ENCODE measurements at regions not wholly inside any gene's neighbourhood (a gene's known extent, or its start where the extent isn't known, plus 50 kb on each side); places are given as distances from the start of the nearest gene placed in this dataset.

GRCh38 chr3:59654480-59655417, 604.9 kb upstream of the CFAP20DC start:
- in situ Hi-C loops (cut with MboI; ENCODE audit: low pct_unique_long_range_greater_than_20kb, low sequenced_read_pairs): no loop called here
- DNase-seq: no peak

- no peak for DNase-seq
- in situ Hi-C loops (cut with MboI; ENCODE audit: low pct_unique_long_range_greater_than_20kb, low sequenced_read_pairs): no loop called here
These were observed 604.3 kb upstream of the CFAP20DC start for GRCh38 chr3:59654123-59654479.

GRCh38 chr3:59653405-59654122, 603.7 kb upstream of the CFAP20DC start:
- in situ Hi-C loops (cut with MboI; ENCODE audit: low pct_unique_long_range_greater_than_20kb, low sequenced_read_pairs): no loop called here
- DNase-seq: no peak

- in situ Hi-C loops (cut with MboI; ENCODE audit: low pct_unique_long_range_greater_than_20kb, low sequenced_read_pairs): no loop called here
- no peak for DNase-seq
These were observed 594.9 kb upstream of the CFAP20DC start for GRCh38 chr3:59644479-59645402.

- in situ Hi-C loops (cut with MboI; ENCODE audit: low pct_unique_long_range_greater_than_20kb, low sequenced_read_pairs): no loop called here
- no peak for DNase-seq
These were observed 591.5 kb upstream of the CFAP20DC start for GRCh38 chr3:59641169-59641899.

DNA sequence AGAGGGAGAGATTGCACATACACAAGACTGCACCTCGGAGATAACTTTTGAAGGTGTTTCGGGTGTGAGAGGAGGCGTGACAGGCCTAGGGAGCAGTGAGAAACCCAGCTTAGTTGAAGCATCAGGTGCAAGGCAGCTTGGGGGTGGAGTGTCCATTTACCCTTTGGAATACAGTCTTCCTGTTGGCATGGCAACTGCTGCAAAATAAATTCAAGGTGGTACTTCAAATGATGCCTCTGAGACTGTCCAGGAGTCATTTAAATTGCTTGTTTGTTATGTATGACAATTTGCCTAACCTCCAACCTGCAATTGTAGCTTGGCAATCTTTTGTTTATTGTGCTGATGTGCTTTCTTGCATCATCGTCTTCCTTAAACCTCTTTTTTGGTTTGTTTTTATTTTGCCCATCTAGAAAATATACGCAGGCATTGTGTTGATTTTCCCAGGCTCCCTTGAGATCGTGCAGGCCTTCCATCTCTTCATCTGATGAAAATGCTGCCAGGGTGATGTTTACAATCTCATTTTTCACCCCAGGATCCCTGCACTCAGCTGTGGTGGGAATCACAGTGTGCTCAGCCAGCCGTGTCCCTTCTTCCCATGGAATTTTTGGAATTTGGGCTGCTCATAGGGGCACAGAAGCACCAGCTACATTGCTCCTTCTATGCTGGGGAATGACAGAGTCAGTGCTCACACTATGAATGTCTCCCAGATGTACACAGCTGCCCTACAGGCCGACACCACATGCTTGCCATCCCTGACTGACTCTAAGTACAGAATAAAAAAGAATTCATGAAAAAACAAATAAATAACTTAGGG, 583.1 kb upstream of the CFAP20DC start:
- DNase-seq: no peak
- in situ Hi-C loops (cut with MboI; ENCODE audit: low pct_unique_long_range_greater_than_20kb, low sequenced_read_pairs): no loop called here

DNA sequence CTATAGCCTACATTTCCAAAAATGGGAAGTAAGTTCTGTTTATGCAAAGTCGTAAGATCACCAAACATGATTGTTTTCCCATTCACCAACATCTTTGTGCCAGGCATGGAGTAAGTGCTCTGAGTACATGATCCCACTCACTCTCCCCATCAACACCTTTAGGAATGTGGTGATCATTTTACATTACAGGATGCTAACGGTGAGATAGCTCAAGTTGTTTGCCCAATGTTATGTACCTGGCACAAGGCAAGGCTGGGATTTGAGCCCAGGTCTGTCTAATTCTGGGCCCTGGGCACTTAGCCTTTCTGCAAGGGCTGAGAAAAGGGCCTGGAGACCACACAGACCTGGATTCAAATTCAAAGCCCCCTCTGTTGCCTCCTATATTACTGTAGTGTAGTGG, 581.7 kb upstream of the CFAP20DC start:
- no peak for DNase-seq
- in situ Hi-C loops (cut with MboI; ENCODE audit: low pct_unique_long_range_greater_than_20kb, low sequenced_read_pairs): no loop called here

- in situ Hi-C loops (cut with MboI; ENCODE audit: low pct_unique_long_range_greater_than_20kb, low sequenced_read_pairs): no loop called here
- no peak for DNase-seq
These were observed 571.2 kb upstream of the CFAP20DC start for GRCh38 chr3:59621037-59621436.

GRCh38 chr3:59620325-59620724, 570.5 kb upstream of the CFAP20DC start:
- in situ Hi-C loops (cut with MboI; ENCODE audit: low pct_unique_long_range_greater_than_20kb, low sequenced_read_pairs): no loop called here
- no peak for DNase-seq

- no peak for DNase-seq
- in situ Hi-C loops (cut with MboI; ENCODE audit: low pct_unique_long_range_greater_than_20kb, low sequenced_read_pairs): no loop called here
These were observed 562.6 kb upstream of the CFAP20DC start for GRCh38 chr3:59612444-59612715.

- in situ Hi-C loops (cut with MboI; ENCODE audit: low pct_unique_long_range_greater_than_20kb, low sequenced_read_pairs): no loop called here
- DNase-seq: no peak
These were observed 562.0 kb upstream of the CFAP20DC start for GRCh38 chr3:59611649-59612443.

DNA sequence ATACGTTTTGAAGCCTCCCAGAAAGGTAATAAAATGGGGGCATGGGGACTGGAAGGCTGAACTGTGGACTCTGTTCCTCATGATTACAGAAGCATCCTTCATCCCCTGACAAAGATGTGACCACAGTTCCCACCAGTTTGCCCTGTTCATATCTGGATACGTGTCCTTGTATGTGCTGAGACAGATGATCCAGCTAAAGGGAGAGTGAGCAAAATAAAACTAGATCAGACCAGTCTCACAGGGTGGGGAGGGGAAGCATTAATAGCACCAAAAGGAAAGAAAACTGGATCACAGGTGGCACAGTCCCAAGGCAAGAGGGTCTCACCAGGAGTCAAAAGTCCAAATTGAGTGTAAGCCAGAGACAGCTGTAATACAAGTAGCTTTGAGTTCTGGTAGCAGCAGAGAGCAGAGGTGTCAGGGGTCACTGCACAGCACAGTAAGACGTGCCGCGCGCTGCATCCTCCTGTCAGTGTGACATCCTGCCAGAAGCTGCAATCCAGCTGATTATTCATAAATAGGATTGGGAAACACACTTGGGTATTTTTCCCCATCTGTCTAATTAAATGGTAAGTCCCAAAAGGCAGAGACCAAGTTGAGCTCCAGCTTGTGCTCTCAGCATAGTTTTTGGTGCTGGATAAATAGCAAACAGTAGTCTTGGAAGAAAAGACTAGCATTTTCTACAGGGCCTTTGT, 560.0 kb upstream of the CFAP20DC start:
- no peak for DNase-seq
- in situ Hi-C loops (cut with MboI; ENCODE audit: low pct_unique_long_range_greater_than_20kb, low sequenced_read_pairs): no loop called here

GRCh38 chr3:59608356-59608755, 558.5 kb upstream of the CFAP20DC start:
- in situ Hi-C loops (cut with MboI; ENCODE audit: low pct_unique_long_range_greater_than_20kb, low sequenced_read_pairs): no loop called here
- DNase-seq: no peak

DNA sequence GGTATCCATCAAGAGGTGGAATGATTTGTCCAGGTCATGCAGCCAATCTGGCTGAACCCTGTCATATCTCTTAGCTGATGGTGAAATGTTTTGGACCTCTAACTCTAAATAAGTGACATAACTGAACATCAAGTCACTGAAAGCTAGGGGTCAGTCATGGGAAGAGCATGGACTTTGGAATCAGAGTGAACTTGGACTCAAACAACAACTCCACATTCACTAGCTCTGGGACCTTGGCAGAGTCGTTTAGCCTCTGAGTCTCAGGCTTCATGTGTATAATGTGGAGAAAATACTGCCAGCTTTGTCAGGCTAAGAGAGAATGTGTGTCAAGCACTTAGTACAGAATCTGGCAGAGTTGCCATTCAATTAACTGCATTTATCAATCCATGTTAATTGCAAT, 557.8 kb upstream of the CFAP20DC start:
- no peak for DNase-seq
- in situ Hi-C loops (cut with MboI; ENCODE audit: low pct_unique_long_range_greater_than_20kb, low sequenced_read_pairs): no loop called here

DNA sequence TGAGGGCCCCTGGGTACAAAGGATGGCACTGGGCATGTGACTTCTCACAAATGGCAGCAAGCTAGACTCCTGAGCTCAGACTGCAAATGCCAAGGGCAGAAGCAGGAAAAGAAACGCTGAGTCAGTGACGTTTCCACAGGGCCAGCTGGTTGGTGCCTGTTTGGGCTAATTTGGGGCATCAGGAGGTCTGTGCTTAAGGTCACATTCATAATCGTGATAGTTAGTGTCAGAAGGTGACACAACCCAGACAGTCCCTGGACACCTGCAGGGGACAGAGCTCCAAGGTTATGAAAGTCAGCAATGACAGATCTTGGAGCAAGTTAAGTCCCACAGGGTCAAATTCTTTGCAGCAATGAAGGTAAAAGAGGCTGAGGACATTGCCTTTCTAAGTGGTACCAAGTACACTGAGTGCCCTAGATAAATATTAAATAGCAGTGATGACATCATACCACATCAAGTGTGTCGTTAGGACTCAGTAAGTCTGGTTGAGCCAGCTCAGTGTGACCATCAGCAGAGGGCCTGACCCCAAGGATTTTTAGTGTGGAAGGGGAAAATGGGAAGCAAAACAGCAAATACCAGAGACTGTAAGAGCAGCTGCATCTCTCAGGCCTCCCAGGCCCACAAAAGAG, 556.9 kb upstream of the CFAP20DC start:
- in situ Hi-C loops (cut with MboI; ENCODE audit: low pct_unique_long_range_greater_than_20kb, low sequenced_read_pairs): no loop called here
- DNase-seq: no peak

- no peak for DNase-seq
These were observed 556.2 kb upstream of the CFAP20DC start for GRCh38 chr3:59605944-59606534.

More at GRCh38 chr3:59605944-59606534, 556.2 kb upstream of the CFAP20DC start:
- in situ Hi-C loops (cut with MboI; ENCODE audit: low pct_unique_long_range_greater_than_20kb, low sequenced_read_pairs): no loop called here

All from KBM-7 (cell line).